GM19328 (cell line): ENCODE measurements at regions not wholly inside any gene's neighbourhood (a gene's known extent, or its start where the extent isn't known, plus 50 kb on each side); places are given as distances from the start of the nearest gene placed in this dataset.
"Not testable (repeated sequence)": the region's sequence is repeated elsewhere in the genome, so short reads cannot be mapped to it uniquely, and the experiment has no call there.

ENCODE experiments used
- ATAC-seq: cut with Tn5 transposase; IDR thresholded peaks from one replicate; pipeline ENCODE4 v1.9.1; 2021; ENCODE audit warnings: mild to moderate bottlenecking, moderate library complexity; ENCODE audit not compliant: unreplicated experiment

- no peak for ATAC-seq
These were observed 56.5 kb downstream of the KCTD12 start for GRCh38 chr13:76829572-76830327.

- no peak for ATAC-seq
These were observed 57.9 kb downstream of the KCTD12 start for GRCh38 chr13:76828316-76828741.

GRCh38 chr13:76826527-76826926 lies 59.7 kb downstream of the KCTD12 start:
- no peak for ATAC-seq

- no peak for ATAC-seq
These were observed 60.8 kb downstream of the KCTD12 start for GRCh38 chr13:76825430-76825829.

- ATAC-seq = no peak
These were observed 62.2 kb downstream of the KCTD12 start for GRCh38 chr13:76823969-76824368.

GRCh38 chr13:76822698-76823267 lies 63.4 kb downstream of the KCTD12 start:
- peak; percentile 55 for ATAC-seq

- ATAC-seq = not testable (repeated sequence)
These were observed 65.0 kb downstream of the KCTD12 start for GRCh38 chr13:76821222-76821621.

- ATAC-seq = no peak
These were observed 65.4 kb downstream of the KCTD12 start for GRCh38 chr13:76820759-76821158.

GRCh38 chr13:76816394-76816793 lies 69.8 kb downstream of the KCTD12 start:
- no peak for ATAC-seq

- no peak for ATAC-seq
These were observed 70.9 kb downstream of the KCTD12 start for GRCh38 chr13:76815344-76815743.

GRCh38 chr13:76813891-76814290 lies 72.3 kb downstream of the KCTD12 start:
- no peak for ATAC-seq

- ATAC-seq = no peak
These were observed 73.1 kb downstream of the KCTD12 start for GRCh38 chr13:76813000-76813691.

GRCh38 chr13:76812206-76812897 lies 73.9 kb downstream of the KCTD12 start:
- ATAC-seq = no peak

- ATAC-seq = no peak
These were observed 76.8 kb downstream of the KCTD12 start for GRCh38 chr13:76809389-76809788.

GRCh38 chr13:76808927-76809326 lies 77.3 kb downstream of the KCTD12 start:
- no peak for ATAC-seq

GRCh38 chr13:76804801-76805200 lies 81.4 kb downstream of the KCTD12 start:
- ATAC-seq = no peak

GRCh38 chr13:76803831-76804230 lies 82.4 kb downstream of the KCTD12 start:
- no peak for ATAC-seq

GRCh38 chr13:76800943-76801342 lies 85.3 kb downstream of the KCTD12 start:
- ATAC-seq = no peak

GRCh38 chr13:76799696-76800095 lies 86.5 kb downstream of the KCTD12 start:
- no peak for ATAC-seq

- no peak for ATAC-seq
These were observed 88.2 kb downstream of the KCTD12 start for GRCh38 chr13:76798037-76798436.

GRCh38 chr13:76797361-76797760 lies 88.8 kb downstream of the KCTD12 start:
- no peak for ATAC-seq
